Uterus (tissue), 3 donors: ENCODE measurements at regions not wholly inside any gene's neighbourhood (a gene's known extent, or its start where the extent isn't known, plus 50 kb on each side); places are given as distances from the start of the nearest gene placed in this dataset.
"Not testable (repeated sequence)": the region's sequence is repeated elsewhere in the genome, so short reads cannot be mapped to it uniquely, and the experiment has no call there.

Source experiments
- DNase-seq, 2 donors: peaks; one replicate each; pipeline ENCODE4 v3.0.0-alpha.2; 2019 to 2020
- H3K27ac ChIP-seq, 2 donors: fragments of 200-600 bp; sonication (generic); 1 replicate in 1 of 2; 2 replicates in 1 of 2; pipeline ENCODE4 v1.5.1; 2016 to 2018
- H3K27me3 ChIP-seq, 2 donors: fragments of 200-600 bp; sonication (generic); one replicate each; pipeline ENCODE4 v1.5.1; 2018 to 2019; ENCODE audit warnings: control low read depth in 1 of 2
- H3K36me3 ChIP-seq, 2 donors: fragments of 200-600 bp; sonication (generic); one replicate each; pipeline ENCODE4 v1.5.1; 2019; ENCODE audit warnings: control low read depth in 1 of 2
- H3K4me1 ChIP-seq, 2 donors: fragments of 200-600 bp; sonication (generic); one replicate each; pipeline ENCODE4 v1.5.1; 2018 to 2019; ENCODE audit warnings: control low read depth in 1 of 2
- H3K4me3 ChIP-seq, 2 donors: fragments of 200-600 bp; sonication (generic); 1 replicate in 1 of 2; 2 replicates in 1 of 2; pipeline ENCODE4 v1.5.1; 2018 to 2019; ENCODE audit warnings: mild to moderate bottlenecking in 1 of 2
- H3K9me3 ChIP-seq, 2 donors: fragments of 200-600 bp; sonication (generic); one replicate each; pipeline ENCODE4 v1.5.1; 2019; ENCODE audit warnings: control low read depth in 1 of 2
- CTCF ChIP-seq, 4 experiments: fragments of 200-600 bp in 2 of 4; fragments of 450-650 bp in 2 of 4; sonication (generic) in 2 of 4; IDR thresholded peaks; one replicate each; pipeline ENCODE4 v1.5.1; 2016 to 2019; ENCODE audit warnings: antibody characterized with exemption in 4 of 4, mild to moderate bottlenecking in 2 of 4, moderate library complexity in 1 of 4
- POLR2A ChIP-seq, 2 donors: fragments of 450-650 bp; IDR thresholded peaks; one replicate each; pipeline ENCODE4 v1.6.1; 2016; ENCODE audit warnings: antibody characterized with exemption in 2 of 2, mild to moderate bottlenecking in 1 of 2, moderate library complexity in 1 of 2
- intact Hi-C: fragments of 100-400 bp; cut with DNase I; formaldehyde crosslinking; loops from one replicate; pipeline ENCODE4 v1.15.1; 2023; ENCODE audit warnings: low total_unique reads
- donor health status: DM: yes; HTN: yes; CAD: no.

GRCh38 chr13:70747262-70747661, 639.0 kb upstream of the KLHL1 start:
- no peaks in the 10 kb centered on the region for H3K9me3 ChIP-seq
- H3K27ac ChIP-seq = no peak overlapping the region
- no peaks in the 10 kb centered on the region for H3K36me3 ChIP-seq
- intact Hi-C loops = no loop called here
- no peak for DNase-seq
- no peak for TF ChIP-seq CTCF (IDR thresholded peaks at IDR 0.05)
- no peak for TF ChIP-seq POLR2A (IDR thresholded peaks at IDR 0.05)
- no peak overlapping the region for H3K4me3 ChIP-seq
- H3K4me1 ChIP-seq = no peaks in the 10 kb centered on the region
- H3K27me3 ChIP-seq = no peaks in the 10 kb centered on the region

GRCh38 chr13:70746469-70746868, 638.2 kb upstream of the KLHL1 start:
- H3K4me1 ChIP-seq, DNase-seq, H3K36me3 ChIP-seq, H3K27me3 ChIP-seq, H3K27ac ChIP-seq, H3K9me3 ChIP-seq, intact Hi-C loops, H3K4me3 ChIP-seq: not testable (repeated sequence)

GRCh38 chr13:70736622-70737317, 628.5 kb upstream of the KLHL1 start:
- no peaks in the 10 kb centered on the region for H3K36me3 ChIP-seq
- intact Hi-C loops = no loop called here
- H3K27me3 ChIP-seq = no peaks in the 10 kb centered on the region
- no peak overlapping the region for H3K4me3 ChIP-seq
- no peak for DNase-seq
- H3K27ac ChIP-seq = no peak overlapping the region
- H3K9me3 ChIP-seq = no peaks in the 10 kb centered on the region
- H3K4me1 ChIP-seq = no peaks in the 10 kb centered on the region
- TF ChIP-seq CTCF (IDR thresholded peaks at IDR 0.05) (no peak), POLR2A (IDR thresholded peaks at IDR 0.05) (no peak)

GRCh38 chr13:70732611-70733010, 624.4 kb upstream of the KLHL1 start:
- no peak for TF ChIP-seq CTCF (IDR thresholded peaks at IDR 0.05)
- TF ChIP-seq POLR2A (IDR thresholded peaks at IDR 0.05) = no peak
- DNase-seq = no peak
- no peaks in the 10 kb centered on the region for H3K9me3 ChIP-seq
- H3K4me3 ChIP-seq = no peak overlapping the region
- H3K27me3 ChIP-seq = no peaks in the 10 kb centered on the region
- H3K27ac ChIP-seq = no peak overlapping the region
- H3K36me3 ChIP-seq = no peaks in the 10 kb centered on the region
- intact Hi-C loops = no loop called here
- no peaks in the 10 kb centered on the region for H3K4me1 ChIP-seq

GRCh38 chr13:70729369-70729768, 621.1 kb upstream of the KLHL1 start:
- DNase-seq = no peak
- H3K9me3 ChIP-seq = no peaks in the 10 kb centered on the region

More at GRCh38 chr13:70729369-70729768, 621.1 kb upstream of the KLHL1 start:
- Histone ChIP-seq H3K27me3 (no peaks in the 10 kb centered on the region), H3K4me3 (no peak overlapping the region), H3K36me3 (no peaks in the 10 kb centered on the region), H3K4me1 (no peaks in the 10 kb centered on the region), H3K27ac (no peak overlapping the region)
- no peak for TF ChIP-seq CTCF (IDR thresholded peaks at IDR 0.05)
- TF ChIP-seq POLR2A (IDR thresholded peaks at IDR 0.05) = no peak
- intact Hi-C loops = no loop called here
